ENCODE measurements at regions not wholly inside any gene's neighbourhood (a gene's known extent, or its start where the extent isn't known, plus 50 kb on each side); places are given as distances from the start of the nearest gene placed in this dataset.
"Not testable (repeated sequence)": the region's sequence is repeated elsewhere in the genome, so short reads cannot be mapped to it uniquely, and the experiment has no call there.

- no peak for DNase-seq
These were observed 63.1 kb upstream of the NDN start for GRCh38 chr15:23750179-23750578.

- no peak for DNase-seq
These were observed 63.7 kb upstream of the NDN start for GRCh38 chr15:23750776-23751175.

GRCh38 chr15:23753248-23753647, 66.1 kb upstream of the NDN start:
- DNase-seq = no peak

- DNase-seq = no peak
These were observed 71.8 kb upstream of the NDN start for GRCh38 chr15:23758891-23759290.

GRCh38 chr15:23760024-23760423, 72.9 kb upstream of the NDN start:
- DNase-seq = no peak

GRCh38 chr15:23761386-23761785, 74.3 kb upstream of the NDN start:
- no peak for DNase-seq

GRCh38 chr15:23762026-23762425, 74.9 kb upstream of the NDN start:
- no peak for DNase-seq

GRCh38 chr15:23763021-23763420, 75.9 kb upstream of the NDN start:
- no peak for DNase-seq

GRCh38 chr15:23764306-23764705, 77.2 kb upstream of the NDN start:
- DNase-seq = no peak

GRCh38 chr15:23764716-23765115, 77.6 kb upstream of the NDN start:
- DNase-seq = no peak

- DNase-seq = not testable (repeated sequence)
These were observed 79.7 kb upstream of the NDN start for GRCh38 chr15:23766779-23767178.

GRCh38 chr15:23773093-23773492, 86.0 kb upstream of the NDN start:
- no peak for DNase-seq

GRCh38 chr15:23787346-23788105, 100.4 kb upstream of the NDN start:
- DNase-seq = no peak

GRCh38 chr15:23793191-23793680, 106.1 kb upstream of the NDN start:
- no peak for DNase-seq

GRCh38 chr15:23797747-23798446, 110.8 kb upstream of the NDN start:
- DNase-seq = no peak

GRCh38 chr15:23801881-23802280, 114.8 kb upstream of the NDN start:
- no peak for DNase-seq

GRCh38 chr15:23802896-23803435, 115.9 kb upstream of the NDN start:
- not testable (repeated sequence) for DNase-seq

- no peak for DNase-seq
These were observed 119.9 kb upstream of the NDN start for GRCh38 chr15:23806980-23807379.

- DNase-seq = no peak
These were observed 136.4 kb upstream of the NDN start for GRCh38 chr15:23823508-23823907.

GRCh38 chr15:23828786-23829185, 141.7 kb upstream of the NDN start:
- DNase-seq = no peak

- no peak for DNase-seq
These were observed 148.8 kb upstream of the NDN start for GRCh38 chr15:23835953-23836352.

- no peak for DNase-seq
These were observed 152.9 kb upstream of the NDN start for GRCh38 chr15:23839893-23840474.

GRCh38 chr15:23846218-23846617, 159.1 kb upstream of the NDN start:
- no peak for DNase-seq

GRCh38 chr15:23850666-23851065, 163.6 kb upstream of the NDN start:
- no peak for DNase-seq
